Tibial nerve (tissue), 4 donors: ENCODE measurements at regions not wholly inside any gene's neighbourhood (a gene's known extent, or its start where the extent isn't known, plus 50 kb on each side); places are given as distances from the start of the nearest gene placed in this dataset.

ENCODE experiments used
- DNase-seq, 2 donors: peaks; one replicate each; pipeline ENCODE4 v3.0.0-alpha.2; 2019; ENCODE audit warnings: low spot score in 2 of 2
- H3K27ac ChIP-seq, 4 donors: fragments of 200-600 bp; sonication (generic) in 3 of 4; one replicate each; pipeline ENCODE4 v1.5.1; 2017 to 2019; ENCODE audit warnings: mild to moderate bottlenecking in 1 of 4
- H3K27me3 ChIP-seq, 2 donors: fragments of 200-600 bp; sonication (generic) in 1 of 2; one replicate each; pipeline versions ENCODE4 v1.5.1 to v1.6.0; 2017 to 2019
- H3K36me3 ChIP-seq, 3 donors: fragments of 200-600 bp; sonication (generic); one replicate each; pipeline ENCODE4 v1.5.1; 2018 to 2019
- H3K4me1 ChIP-seq, 4 donors: fragments of 200-600 bp; sonication (generic) in 3 of 4; one replicate each; pipeline ENCODE4 v1.5.1; 2017 to 2019
- H3K4me3 ChIP-seq, 4 donors: fragments of 200-600 bp; sonication (generic) in 3 of 4; one replicate each; pipeline ENCODE4 v1.5.1; 2017 to 2019; ENCODE audit warnings: mild to moderate bottlenecking in 1 of 4, moderate library complexity in 1 of 4
- H3K9me3 ChIP-seq, 4 donors: fragments of 200-600 bp; sonication (generic) in 3 of 4; one replicate each; pipeline ENCODE4 v1.5.1; 2017 to 2019
- EP300 ChIP-seq, 2 donors: sonication (generic); formaldehyde crosslinking; IDR thresholded peaks; one replicate each; pipeline ENCODE4 v1.6.1; 2017; ENCODE audit warnings: antibody characterized with exemption in 2 of 2, mild to moderate bottlenecking in 1 of 2
- POLR2A ChIP-seq, 2 donors: fragments of 450-650 bp; IDR thresholded peaks; one replicate each; pipeline ENCODE4 v1.6.1; 2017; ENCODE audit warnings: antibody characterized with exemption in 2 of 2, mild to moderate bottlenecking in 2 of 2, moderate library complexity in 2 of 2
- WGBS, 2 donors: methylation state at CpG; one replicate each; pipeline ENCODE4 v1.1.5; 2018; 5-methylcytosine and 5-hydroxymethylcytosine counted together
- TF ChIP-seq, protein P1 (sequence below), 5 experiments: fragments of 200-600 bp in 3 of 5; fragments of 450-650 bp in 2 of 5; sonication (generic) in 3 of 5; IDR thresholded peaks; one replicate each; pipeline ENCODE4 v1.5.1; 2016 to 2019; ENCODE audit warnings: antibody characterized with exemption in 5 of 5, mild to moderate bottlenecking in 3 of 5, moderate library complexity in 2 of 5

DNA sequence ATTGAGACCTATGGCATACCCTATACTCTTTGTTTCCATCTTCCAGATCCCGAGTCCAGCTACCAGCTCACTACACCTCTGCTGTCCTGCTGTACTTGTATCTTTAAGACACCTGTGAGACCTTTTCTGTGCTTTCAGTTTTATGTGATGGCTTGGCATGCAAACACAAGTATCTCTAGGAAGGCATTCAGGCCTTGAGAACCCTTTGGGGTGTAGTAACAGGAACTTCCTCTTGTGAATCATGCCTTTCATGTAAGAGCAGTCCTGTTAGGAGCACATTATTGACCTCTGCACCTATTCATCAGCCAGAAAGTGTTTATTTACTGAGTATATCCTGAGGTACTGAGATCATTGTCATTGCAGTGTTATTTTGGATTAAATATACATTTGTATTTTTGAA lies 87.0 kb upstream of the HTR2A start:
- TF ChIP-seq POLR2A (IDR thresholded peaks at IDR 0.05) (no peak), EP300 (IDR thresholded peaks at IDR 0.05) (no peak)
- TF ChIP-seq, protein P1, sequence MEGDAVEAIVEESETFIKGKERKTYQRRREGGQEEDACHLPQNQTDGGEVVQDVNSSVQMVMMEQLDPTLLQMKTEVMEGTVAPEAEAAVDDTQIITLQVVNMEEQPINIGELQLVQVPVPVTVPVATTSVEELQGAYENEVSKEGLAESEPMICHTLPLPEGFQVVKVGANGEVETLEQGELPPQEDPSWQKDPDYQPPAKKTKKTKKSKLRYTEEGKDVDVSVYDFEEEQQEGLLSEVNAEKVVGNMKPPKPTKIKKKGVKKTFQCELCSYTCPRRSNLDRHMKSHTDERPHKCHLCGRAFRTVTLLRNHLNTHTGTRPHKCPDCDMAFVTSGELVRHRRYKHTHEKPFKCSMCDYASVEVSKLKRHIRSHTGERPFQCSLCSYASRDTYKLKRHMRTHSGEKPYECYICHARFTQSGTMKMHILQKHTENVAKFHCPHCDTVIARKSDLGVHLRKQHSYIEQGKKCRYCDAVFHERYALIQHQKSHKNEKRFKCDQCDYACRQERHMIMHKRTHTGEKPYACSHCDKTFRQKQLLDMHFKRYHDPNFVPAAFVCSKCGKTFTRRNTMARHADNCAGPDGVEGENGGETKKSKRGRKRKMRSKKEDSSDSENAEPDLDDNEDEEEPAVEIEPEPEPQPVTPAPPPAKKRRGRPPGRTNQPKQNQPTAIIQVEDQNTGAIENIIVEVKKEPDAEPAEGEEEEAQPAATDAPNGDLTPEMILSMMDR (IDR thresholded peaks at IDR 0.05): no peak
- no peaks in the 10 kb centered on the region for H3K36me3 ChIP-seq
- H3K27ac ChIP-seq: no peak overlapping the region
- no peaks in the 10 kb centered on the region for H3K9me3 ChIP-seq
- H3K27me3 ChIP-seq: no peaks in the 10 kb centered on the region
- H3K4me1 ChIP-seq: no peaks in the 10 kb centered on the region
- no peak for DNase-seq
- H3K4me3 ChIP-seq: no peak overlapping the region
- WGBS, 2 donors: 70 to 88% methylated on average over 1 of the region's 1 CpG

DNA sequence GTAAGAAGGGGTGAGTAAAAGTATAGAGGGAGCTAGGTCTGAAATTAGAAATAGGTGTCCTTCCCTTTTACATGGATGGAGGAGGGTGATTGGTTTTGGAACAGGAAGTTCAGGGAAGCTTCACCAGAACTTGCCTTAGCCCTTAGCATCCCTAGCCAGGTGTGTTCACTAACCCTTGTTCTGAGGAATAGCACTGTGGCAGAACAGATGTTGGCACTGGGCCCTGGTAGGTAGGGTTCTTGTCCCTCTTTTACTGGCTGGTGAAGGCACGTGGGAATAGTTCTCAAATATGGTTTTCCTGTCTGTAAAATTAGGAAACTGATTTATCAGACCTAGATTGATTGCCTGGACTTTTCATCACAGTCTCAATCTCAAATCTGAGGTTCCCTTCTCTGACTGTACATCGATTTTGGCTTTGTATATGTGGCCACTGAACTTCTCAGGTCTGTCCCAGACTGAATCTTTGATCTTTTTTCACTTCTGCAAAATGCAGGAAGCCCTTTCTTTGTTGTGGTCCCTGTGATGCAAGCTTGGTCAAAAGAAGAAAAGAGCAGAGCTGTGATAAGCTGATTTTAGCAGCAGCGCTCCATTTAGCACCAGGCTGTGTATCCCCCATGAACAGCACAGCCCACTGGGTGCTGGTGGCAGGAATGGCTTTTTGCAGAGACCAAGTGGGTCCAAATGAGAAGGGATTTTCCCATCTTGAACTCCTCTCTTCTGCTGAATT lies 86.2 kb upstream of the HTR2A start:
- Histone ChIP-seq H3K36me3 (no peaks in the 10 kb centered on the region), H3K4me3 (no peak overlapping the region), H3K27me3 (no peaks in the 10 kb centered on the region), H3K4me1 (no peaks in the 10 kb centered on the region), H3K27ac (no peak overlapping the region), H3K9me3 (no peaks in the 10 kb centered on the region)
- TF ChIP-seq, protein P1 (IDR thresholded peaks at IDR 0.05): no peak
- TF ChIP-seq POLR2A (IDR thresholded peaks at IDR 0.05) (no peak), EP300 (IDR thresholded peaks at IDR 0.05) (no peak)
- WGBS, 2 donors: 59 to 64% methylated on average over 3 of the region's 3 CpGs
- no peak for DNase-seq

DNA sequence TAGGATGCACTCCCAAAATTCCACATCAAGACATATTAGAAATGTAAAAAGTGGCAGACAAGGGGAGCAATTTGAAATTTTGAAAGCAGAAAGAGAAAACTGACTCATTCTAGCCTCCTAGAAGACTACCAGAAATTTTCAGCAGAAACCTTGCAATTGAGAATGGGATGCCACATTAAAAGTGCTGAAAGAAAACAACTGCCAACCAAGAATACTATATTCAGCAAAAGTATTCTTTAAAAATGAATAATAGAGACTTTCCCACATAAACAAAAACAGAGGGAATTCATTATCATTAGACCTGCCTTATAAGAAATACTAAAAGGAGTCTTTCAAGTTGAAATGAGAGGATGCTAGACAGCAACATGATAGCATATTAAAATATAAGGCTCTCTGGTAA lies 78.3 kb upstream of the HTR2A start:
- TF ChIP-seq EP300 (IDR thresholded peaks at IDR 0.05): no peak
- TF ChIP-seq, protein P1 (IDR thresholded peaks at IDR 0.05): no peak
- no peak for TF ChIP-seq POLR2A (IDR thresholded peaks at IDR 0.05)
- Histone ChIP-seq H3K36me3 (no peaks in the 10 kb centered on the region), H3K4me3 (no peak overlapping the region), H3K4me1 (no peaks in the 10 kb centered on the region), H3K27ac (no peak overlapping the region), H3K9me3 (peaks cover 0 to 26% (median 5%) of the 10 kb centered on the region in 4 donors), H3K27me3 (no peaks in the 10 kb centered on the region)
- no peak for DNase-seq

DNA sequence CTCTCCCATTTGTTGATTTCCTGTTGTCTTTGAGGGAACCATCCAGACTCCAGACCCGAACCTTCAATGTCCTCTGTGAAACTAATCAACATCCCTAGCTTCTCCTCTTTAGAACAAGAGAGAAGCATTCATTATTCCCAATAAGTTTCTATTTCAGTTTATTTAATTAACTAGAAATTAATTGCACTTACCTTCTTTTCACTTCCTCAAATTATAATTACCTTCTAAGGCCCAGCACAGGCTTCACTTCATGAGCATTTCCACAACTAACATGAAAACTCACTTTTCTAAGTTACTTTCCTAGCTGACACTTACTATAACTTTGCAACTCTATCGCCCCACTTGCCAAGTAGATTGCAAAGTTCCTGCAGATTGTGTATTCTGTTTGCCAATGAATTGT lies 71.6 kb upstream of the HTR2A start:
- TF ChIP-seq, protein P1 (IDR thresholded peaks at IDR 0.05): no peak
- TF ChIP-seq POLR2A (IDR thresholded peaks at IDR 0.05) (no peak), EP300 (IDR thresholded peaks at IDR 0.05) (no peak)
- WGBS, 2 donors: 85 to 91% methylated on average over 2 of the region's 2 CpGs
- Histone ChIP-seq H3K27me3 (no peaks in the 10 kb centered on the region), H3K36me3 (no peaks in the 10 kb centered on the region), H3K4me1 (no peaks in the 10 kb centered on the region), H3K27ac (no peak overlapping the region), H3K4me3 (no peak overlapping the region), H3K9me3 (no peaks in the 10 kb centered on the region)
- DNase-seq: no peak

DNA sequence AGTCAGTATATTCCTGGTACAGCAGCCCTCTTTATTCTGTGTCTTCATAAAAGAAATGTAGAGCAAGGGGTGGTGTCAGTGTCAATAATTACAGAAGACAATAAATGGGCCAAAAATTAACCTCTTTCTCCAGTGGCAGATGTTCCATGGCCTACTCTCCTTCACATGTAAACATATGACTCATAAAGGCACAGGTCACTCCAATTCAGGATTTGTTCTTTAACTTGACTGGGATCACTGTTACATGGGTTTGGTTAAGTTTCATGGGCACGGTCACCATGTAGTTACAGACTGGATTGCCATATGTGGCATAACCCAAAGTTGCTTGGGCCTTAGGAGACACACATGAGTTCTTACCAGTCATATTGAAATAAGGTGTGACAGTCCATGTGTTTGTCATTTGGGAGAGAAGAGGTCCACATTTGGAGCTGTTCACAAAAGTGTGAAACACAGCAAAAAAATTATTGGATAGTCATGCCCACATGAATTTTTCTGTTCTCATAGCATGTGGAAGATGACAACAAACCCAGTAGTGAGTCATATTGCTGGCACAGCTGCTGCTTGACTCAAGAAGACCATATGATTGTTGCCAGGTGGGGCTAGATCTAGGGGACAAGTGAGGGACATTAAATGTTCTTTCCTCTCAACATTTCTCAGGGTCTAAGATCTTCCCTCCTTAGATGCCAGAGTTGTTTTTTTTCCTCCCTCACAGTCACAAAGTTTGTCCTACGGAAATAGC lies 68.1 kb upstream of the HTR2A start:
- 43 to 44% methylated on average over 2 of the region's 2 CpGs for WGBS, 2 donors
- Histone ChIP-seq H3K9me3 (no peaks in the 10 kb centered on the region), H3K27me3 (no peaks in the 10 kb centered on the region), H3K36me3 (no peaks in the 10 kb centered on the region), H3K27ac (no peak overlapping the region), H3K4me1 (no peaks in the 10 kb centered on the region), H3K4me3 (no peak overlapping the region)
- TF ChIP-seq, protein P1 (IDR thresholded peaks at IDR 0.05): no peak
- TF ChIP-seq EP300 (IDR thresholded peaks at IDR 0.05): no peak
- TF ChIP-seq POLR2A (IDR thresholded peaks at IDR 0.05): no peak
- DNase-seq: no peak
